ENCODE measurements at regions not wholly inside any gene's neighbourhood (a gene's known extent, or its start where the extent isn't known, plus 50 kb on each side); places are given as distances from the start of the nearest gene placed in this dataset.

DNA sequence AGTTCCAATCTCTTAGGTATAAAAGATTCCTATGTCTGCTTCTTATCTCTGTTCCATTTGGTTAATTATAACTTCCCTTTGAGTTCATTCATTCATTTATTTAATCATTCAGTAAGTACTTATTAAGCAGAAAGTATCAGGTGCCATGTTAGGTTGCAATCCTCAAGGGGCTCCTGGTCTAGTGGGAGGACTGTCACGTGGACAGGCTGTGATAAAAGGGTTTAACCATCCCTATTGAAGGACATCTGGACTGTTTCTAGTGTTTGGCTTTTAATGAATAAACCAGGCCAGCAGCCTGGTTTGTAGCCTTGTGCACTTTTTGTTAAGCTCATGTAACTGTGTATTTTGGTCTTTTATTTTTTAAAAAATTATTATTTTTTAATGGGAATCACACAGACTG, 162.1 kb upstream of the OGFRL1 start:
- DNase-seq = no peak

- no peak for DNase-seq
Measured at GRCh38 chr6:71127374-71127773, 161.2 kb upstream of the OGFRL1 start.

- DNase-seq = peak in 1 of 2 experiments; percentile 29
Measured at GRCh38 chr6:71130277-71130676, 158.3 kb upstream of the OGFRL1 start.

GRCh38 chr6:71134929-71135642, 153.5 kb upstream of the OGFRL1 start:
- DNase-seq = no peak

DNA sequence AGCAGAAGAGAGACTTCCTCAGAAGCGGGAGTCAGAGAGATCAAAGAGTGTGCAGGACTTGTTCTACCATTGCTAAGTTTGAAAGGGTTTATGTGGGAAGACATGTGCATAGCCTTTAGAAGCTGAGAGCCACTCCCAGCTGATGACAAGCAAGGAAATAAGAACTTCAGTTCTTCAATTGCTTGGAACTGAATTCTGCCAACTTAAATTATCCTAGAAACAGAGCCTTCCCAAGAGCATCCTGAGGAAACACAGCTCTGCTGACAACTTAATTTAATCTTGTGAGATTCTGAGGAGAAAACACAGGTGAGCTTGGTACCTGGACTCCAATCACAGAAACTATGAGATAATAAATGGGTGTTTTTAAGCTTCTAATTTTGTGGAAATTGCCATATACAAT, 150.6 kb upstream of the OGFRL1 start:
- DNase-seq = no peak

DNA sequence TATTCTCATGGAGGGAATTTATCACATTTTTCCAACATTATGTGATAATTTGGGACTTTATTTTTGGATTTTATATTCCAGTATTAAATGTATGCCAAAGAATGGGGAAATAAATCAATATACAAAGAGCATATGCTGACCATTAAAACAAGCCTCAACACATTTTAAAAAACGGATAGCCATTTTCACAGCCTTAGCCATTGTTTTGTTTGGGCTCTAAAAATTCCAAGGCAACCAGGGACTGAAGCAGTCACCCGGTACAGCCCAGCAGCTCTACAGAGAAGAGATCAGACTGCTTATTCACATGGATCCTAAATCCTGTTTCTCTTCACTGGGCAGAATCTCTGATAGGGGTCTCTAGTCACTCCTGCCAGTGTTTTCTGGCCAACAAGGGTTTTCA, 150.2 kb upstream of the OGFRL1 start:
- DNase-seq = no peak

DNA sequence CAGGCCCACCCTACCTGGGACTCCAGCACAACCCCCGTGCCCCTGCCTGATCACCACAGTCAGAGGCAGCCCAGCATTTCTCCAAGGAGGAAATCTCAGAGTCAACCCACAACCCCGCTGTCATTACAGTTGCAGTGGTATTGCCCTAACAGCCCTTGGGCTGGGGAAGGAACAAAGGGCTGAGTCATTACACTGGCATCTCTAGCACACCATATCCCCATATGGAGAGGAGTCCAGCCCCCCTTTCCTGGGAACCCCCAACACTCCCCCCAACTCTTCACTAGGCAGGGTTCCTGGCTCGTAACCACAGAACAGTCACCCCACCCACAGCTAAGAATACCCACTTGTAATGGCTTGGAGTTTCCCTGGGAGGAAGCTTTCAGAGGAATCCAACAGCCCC, 149.4 kb upstream of the OGFRL1 start:
- no peak for DNase-seq

DNA sequence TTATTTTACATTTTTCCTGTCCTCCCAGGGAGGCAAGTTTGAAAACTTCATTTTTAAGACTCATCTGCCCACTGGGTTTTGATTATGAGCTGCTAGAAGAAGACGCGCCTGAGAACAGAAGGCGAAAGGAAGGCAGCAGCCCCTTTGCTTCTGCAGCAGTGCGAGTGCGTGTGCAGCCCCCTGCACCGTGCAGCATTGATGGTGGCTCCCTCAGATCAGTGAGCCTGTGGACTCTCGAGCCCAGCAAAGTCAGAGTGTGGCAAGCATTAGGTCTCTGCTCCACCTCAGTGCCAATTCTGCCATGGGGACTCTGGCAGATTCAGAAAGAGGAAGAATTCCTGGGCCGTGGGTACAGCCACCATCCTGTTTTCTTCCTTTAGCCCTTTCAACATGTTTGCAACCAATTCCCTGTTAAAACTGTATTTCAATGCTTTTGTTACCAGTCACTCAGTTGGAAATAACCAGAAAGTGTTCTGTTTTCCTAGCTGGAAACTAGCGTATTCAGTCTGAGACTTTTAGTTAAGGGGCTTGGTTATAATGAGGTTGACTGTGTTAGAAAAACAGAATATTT, 134.8 kb upstream of the OGFRL1 start:
- no peak for DNase-seq

- no peak for DNase-seq
Measured at GRCh38 chr6:71157345-71157744, 131.3 kb upstream of the OGFRL1 start.

DNA sequence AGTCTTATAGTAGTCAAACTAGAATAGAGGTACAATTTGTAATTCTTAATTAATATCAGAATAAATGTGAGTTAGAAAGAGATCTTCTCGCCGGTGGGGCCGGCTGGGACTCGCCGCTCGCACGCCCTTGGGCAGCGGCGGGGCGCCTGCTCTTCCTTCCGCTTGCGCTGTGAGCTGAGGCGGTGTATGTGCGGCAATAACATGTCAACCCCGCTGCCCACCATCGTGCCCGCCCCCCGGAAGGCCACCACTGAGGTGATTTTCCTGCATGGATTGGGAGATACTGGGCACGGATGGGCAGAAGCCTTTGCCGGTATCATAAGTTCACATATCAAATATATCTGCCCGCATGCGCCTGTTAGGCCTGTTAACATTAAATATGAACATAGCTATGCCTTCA, 123.7 kb upstream of the OGFRL1 start:
- no peak for DNase-seq

DNA sequence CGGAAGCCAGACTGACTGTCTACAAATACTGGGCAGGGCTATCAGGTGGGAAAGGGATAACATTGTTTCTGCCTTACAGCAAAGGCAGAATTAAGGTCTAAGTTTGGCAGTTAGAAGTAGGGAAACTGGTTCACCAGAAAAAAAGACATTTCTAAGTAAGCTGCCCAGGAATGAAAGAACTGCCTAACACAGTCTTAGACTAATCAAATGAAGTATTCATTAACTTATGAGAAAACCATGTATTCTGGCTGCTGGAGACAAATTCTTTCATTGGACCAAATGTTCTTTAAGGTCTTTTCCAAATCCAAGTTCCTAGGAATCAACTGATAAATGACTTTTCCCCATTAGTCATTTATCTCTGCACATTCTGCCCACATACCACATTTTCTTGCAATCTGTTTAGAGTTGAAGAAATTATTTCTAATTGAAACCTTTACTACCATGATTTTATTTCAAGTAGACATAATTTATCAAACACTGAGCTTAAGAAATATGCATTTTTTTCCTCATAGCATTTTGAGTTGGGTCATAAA, 120.3 kb upstream of the OGFRL1 start:
- no peak for DNase-seq

DNA sequence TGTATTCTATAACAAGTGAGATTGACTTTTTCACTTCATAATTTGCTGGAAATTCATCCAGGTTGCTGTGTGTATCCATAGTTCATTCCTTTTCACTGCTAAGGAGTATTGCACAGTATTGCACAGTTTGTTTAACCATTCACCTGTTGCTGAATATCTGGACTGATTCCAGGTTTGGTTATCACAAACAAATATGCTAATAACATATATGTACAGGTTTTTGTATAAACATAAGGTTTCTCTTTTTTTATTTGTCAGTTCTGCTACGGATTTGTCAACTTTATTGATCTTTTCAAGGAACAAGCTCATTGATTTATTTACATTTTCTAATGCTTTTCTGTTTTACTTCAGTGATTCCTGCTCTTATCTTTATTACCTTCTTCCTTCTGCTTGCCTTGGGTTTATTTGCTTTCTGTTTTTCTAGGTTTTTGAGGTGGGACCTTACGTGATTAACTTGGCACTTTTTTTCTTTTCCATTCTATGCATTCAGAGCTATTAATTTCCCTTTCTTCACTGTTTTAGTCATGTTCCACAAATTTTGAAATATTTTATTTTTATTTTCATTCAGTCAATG, 117.0 kb upstream of the OGFRL1 start:
- no peak for DNase-seq

DNA sequence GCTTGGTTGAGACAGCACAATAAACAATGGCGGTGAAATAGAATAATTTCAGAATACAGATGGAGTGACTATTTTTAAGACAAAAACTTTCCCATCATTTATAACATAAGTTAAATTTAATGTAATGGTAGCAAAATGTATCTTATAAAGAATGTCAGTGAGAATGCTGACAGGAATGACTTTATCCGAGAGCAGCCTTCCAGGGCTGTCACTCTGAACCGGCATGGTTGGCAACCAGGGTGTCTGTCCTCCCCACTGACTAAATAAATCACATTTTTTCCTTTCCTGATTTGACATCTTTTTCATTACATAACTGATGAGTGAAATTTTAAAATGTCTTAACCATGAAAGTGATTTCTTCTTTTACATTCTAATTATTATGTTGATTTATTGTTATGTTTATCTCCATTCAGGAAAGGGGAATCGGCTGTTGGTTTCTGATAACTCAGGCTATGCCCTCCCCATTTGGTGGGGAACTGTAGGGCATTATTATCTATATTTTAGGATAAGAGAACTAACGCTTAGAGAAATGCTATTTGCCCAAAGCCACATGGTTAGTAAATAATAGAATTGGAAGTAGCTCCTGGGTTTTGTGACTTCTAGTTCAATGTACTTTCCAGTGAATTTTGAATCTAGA, 109.2 kb upstream of the OGFRL1 start:
- DNase-seq = no peak

DNA sequence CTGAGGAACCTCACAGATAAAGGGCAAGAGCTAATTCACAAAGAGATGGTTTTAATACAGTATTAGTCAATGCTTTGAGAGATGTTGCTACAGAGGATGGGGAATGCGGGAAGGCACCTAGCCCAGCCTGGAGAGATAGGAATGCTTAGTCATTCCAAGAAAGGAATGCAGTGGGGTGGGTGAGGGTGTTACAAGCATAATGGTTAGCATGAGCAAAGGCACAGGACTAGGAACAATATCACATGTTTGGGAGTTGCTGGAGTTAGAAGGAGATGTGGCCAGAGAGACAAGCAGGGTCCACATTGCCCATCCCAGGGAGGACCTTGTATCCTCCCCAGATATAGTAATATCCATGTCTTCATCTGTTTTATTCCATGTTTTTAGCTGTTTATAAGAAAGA, 107.0 kb upstream of the OGFRL1 start:
- no peak for DNase-seq

GRCh38 chr6:71187141-71187540, 101.5 kb upstream of the OGFRL1 start:
- DNase-seq = no peak

DNA sequence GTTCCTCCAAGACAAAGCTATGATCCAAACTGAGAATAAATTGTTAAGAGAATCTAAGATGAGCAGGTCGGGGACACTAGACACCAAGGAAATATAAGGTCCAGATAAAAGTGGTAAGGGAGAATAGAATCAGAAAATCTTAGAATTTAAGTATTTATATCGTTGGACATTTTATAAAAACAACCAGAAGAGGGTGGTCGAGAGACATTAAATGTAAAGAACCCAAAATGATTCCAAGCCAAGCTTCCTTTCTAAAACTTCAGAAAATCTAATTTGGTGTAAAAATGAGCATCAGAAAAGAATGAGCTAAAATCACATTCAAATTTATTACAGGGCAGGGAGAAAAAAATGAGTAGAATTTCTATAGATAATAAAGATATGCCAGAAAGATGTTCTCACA, 97.8 kb upstream of the OGFRL1 start:
- DNase-seq = no peak

DNA sequence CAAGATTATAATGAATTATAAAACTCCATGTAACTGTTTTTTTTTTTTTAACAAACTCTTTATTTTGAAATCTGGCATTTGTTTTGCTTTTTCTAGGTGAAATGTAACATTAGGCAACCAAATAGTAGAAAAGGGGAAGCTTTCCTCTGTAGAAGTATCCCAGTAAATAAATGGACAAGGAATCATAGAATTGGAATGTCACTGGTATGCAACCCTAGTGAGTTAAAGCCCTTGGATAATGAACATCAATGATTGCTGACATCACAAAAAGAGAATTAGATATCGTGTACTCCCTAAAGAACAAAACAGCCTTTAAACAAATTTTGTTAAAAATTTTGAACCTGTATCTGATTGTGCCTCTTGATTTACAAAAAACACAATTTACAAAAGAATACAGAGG, 93.9 kb upstream of the OGFRL1 start:
- DNase-seq = no peak

DNA sequence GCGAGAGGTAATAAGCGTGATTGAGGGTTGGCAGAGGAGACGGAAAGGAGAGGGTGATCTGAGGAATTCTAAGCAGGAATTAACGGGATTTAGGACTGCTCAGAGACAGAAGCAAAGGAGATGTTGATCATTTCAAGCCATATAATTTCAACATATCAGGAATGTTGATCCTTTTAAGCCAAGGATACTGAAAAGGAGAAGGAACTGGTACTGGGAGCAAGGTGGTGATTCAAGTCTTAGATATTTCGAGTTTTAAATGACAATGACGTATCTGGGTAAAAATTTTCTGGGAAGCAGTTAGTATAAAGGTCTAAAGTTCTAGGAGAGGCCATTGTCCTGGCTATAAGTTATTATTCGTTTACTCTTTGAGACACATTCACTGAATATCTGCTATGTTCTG, 91.3 kb upstream of the OGFRL1 start:
- DNase-seq = no peak

- no peak for DNase-seq
Measured at GRCh38 chr6:71197780-71198179, 90.8 kb upstream of the OGFRL1 start.

GRCh38 chr6:71198908-71199307, 89.7 kb upstream of the OGFRL1 start:
- no peak for DNase-seq

DNA sequence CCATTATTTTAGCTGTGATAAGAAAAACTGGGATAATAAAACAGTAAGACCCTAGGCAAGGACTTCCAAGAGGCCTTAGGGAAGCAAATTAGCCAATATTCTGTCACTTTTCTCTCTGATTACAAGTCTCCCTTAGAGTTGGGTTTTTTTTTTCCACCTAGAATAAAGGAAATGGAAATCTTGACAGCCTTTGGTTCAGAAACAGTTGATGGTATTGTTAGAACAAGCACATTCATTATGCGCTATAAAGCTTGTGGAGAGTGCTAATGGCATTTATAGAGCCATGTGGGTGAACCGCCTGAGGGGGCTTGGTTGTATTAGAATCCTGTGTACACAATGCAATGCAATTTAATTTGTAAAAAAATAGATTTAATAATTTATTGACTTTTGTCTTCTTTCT, 88.9 kb upstream of the OGFRL1 start:
- no peak for DNase-seq

GRCh38 chr6:71203206-71203605, 85.4 kb upstream of the OGFRL1 start:
- DNase-seq = no peak

GRCh38 chr6:71204741-71205140, 83.9 kb upstream of the OGFRL1 start:
- DNase-seq = no peak

DNA sequence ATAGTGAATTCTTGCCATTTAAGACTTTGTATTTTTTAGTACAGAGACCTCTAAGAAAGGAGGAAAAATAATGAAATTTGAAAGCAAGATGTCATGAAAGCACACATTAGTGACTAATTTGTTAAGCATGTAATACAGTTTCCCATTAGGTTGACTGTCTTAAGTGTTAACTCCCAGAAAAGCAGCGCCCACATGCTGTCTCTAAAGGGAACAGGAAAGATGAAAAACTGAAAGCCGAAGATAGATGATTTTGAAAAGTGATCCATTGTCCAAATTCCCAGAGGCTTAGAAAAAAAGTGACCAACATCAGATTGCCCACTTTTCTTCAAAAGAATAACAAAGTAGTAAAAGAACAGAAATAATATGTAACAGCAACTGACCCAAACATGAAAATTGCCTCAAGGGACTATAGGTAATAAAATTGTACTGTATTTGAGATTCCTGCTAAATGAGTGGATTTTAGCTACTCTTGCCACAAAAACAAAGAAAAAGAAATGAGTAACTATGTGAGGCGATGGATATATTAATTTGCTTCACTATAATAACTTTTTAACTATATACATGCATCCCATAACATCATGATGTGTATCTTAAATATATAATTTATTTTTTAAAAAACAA, 83.2 kb upstream of the OGFRL1 start:
- no peak for DNase-seq

All from NCI-H187 (cell line).